OCI-LY1 (cell line): ENCODE measurements at regions not wholly inside any gene's neighbourhood (a gene's known extent, or its start where the extent isn't known, plus 50 kb on each side); places are given as distances from the start of the nearest gene placed in this dataset.

Experiments used
- H2AFZ ChIP-seq: fragments of 200-600 bp; sonication (generic), shearing (Covaris generic); 2 replicates; pipeline ENCODE4 v1.6.0; 2014; ENCODE audit warnings: antibody characterized with exemption, mild to moderate bottlenecking, low read length
- H3F3A ChIP-seq: fragments of 200-600 bp; sonication (generic), shearing (Covaris generic); 2 replicates; pipeline ENCODE4 v1.6.0; 2014; ENCODE audit warnings: mild to moderate bottlenecking, antibody characterized with exemption, low read length, moderate library complexity; ENCODE audit not compliant: insufficient read depth
- H3K27ac ChIP-seq: fragments of 200-600 bp; sonication (generic); 2 replicates; pipeline ENCODE4 v1.5.1; 2014; ENCODE audit warnings: low read length, mixed run types, mild to moderate bottlenecking, low read depth; ENCODE audit not compliant: poor library complexity, severe bottlenecking
- H3K27me3 ChIP-seq: fragments of 200-600 bp; sonication (generic); 2 replicates; pipeline ENCODE4 v1.6.0; 2014; ENCODE audit warnings: antibody characterized with exemption, mild to moderate bottlenecking, low read length, moderate library complexity; ENCODE audit not compliant: insufficient read depth
- H3K36me3 ChIP-seq: fragments of 200-600 bp; sonication (generic); 2 replicates; pipeline ENCODE4 v1.6.1; 2014; ENCODE audit warnings: mild to moderate bottlenecking, antibody characterized with exemption, low read length, moderate library complexity, mixed read lengths; ENCODE audit not compliant: insufficient read depth
- H3K4me1 ChIP-seq: fragments of 200-600 bp; sonication (generic); 2 replicates; pipeline ENCODE4 v1.5.1; 2014; ENCODE audit warnings: mild to moderate bottlenecking, low read length, moderate library complexity; ENCODE audit not compliant: insufficient read depth, severe bottlenecking
- H3K4me2 ChIP-seq: fragments of 200-600 bp; sonication (generic), shearing (Covaris generic); 2 replicates; pipeline ENCODE4 v1.6.1; 2014; ENCODE audit warnings: low read length
- H3K4me3 ChIP-seq: fragments of 200-600 bp; sonication (generic); 2 replicates; pipeline ENCODE4 v1.5.1; 2014; ENCODE audit warnings: low read length, low read depth, mild to moderate bottlenecking, mixed read lengths; ENCODE audit not compliant: poor library complexity, severe bottlenecking
- H3K79me2 ChIP-seq: fragments of 200-600 bp; shearing (Covaris generic); 2 replicates; pipeline ENCODE4 v1.6.1; 2016; ENCODE audit warnings: mixed run types, low read length, mixed read lengths; ENCODE audit not compliant: insufficient read depth
- H3K9ac ChIP-seq: fragments of 200-600 bp; sonication (generic), shearing (Covaris generic); 2 replicates; pipeline ENCODE4 v1.6.1; 2014; ENCODE audit warnings: mild to moderate bottlenecking, low read length, mixed read lengths
- H3K9me2 ChIP-seq: fragments of 200-600 bp; sonication (generic), shearing (Covaris generic); 2 replicates; pipeline ENCODE4 v1.6.1; 2014; ENCODE audit warnings: low read depth, mild to moderate bottlenecking, low read length, mixed read lengths
- H3K9me3 ChIP-seq: fragments of 200-600 bp; shearing (Covaris generic); 2 replicates; pipeline ENCODE4 v1.6.1; 2014; ENCODE audit warnings: low read length, mixed read lengths
- H4K20me1 ChIP-seq: fragments of 200-600 bp; sonication (generic), shearing (Covaris generic); 2 replicates; pipeline ENCODE4 v1.6.0; 2016; ENCODE audit warnings: mild to moderate bottlenecking, low read length; ENCODE audit not compliant: insufficient read depth
- CTCF ChIP-seq: fragments of 200-600 bp; sonication (generic), shearing (Covaris generic); IDR thresholded peaks from 2 replicates; pipeline ENCODE4 v1.5.1; 2017; ENCODE audit warnings: mild to moderate bottlenecking, antibody characterized with exemption, low read length, moderate library complexity, mixed read lengths
- EZH2 ChIP-seq: fragments of 200-600 bp; sonication (generic), shearing (Covaris generic); IDR thresholded peaks from 2 replicates; pipeline ENCODE4 v1.8.0; 2017; ENCODE audit warnings: borderline replicate concordance, mixed run types, mild to moderate bottlenecking, antibody characterized with exemption, low read length, moderate library complexity, mixed read lengths

- Histone ChIP-seq H3K4me2 (no peak overlapping the region), H3K9me2 (no peaks in the 10 kb centered on the region), H3K9me3 (no peaks in the 10 kb centered on the region), H4K20me1 (no peaks in the 10 kb centered on the region), H3K27ac (no peak overlapping the region), H3K27me3 (no peaks in the 10 kb centered on the region), H3K4me1 (no peaks in the 10 kb centered on the region), H3K79me2 (no peaks in the 10 kb centered on the region), H2AFZ (no peak overlapping the region), H3K36me3 (no peaks in the 10 kb centered on the region), H3F3A (no peaks in the 10 kb centered on the region), H3K9ac (no peak overlapping the region), H3K4me3 (no peak overlapping the region)
- TF ChIP-seq EZH2 (no peak), CTCF (no peak)
These were observed 278.0 kb upstream of the BOD1L1 start for GRCh38 chr4:13905543-13905942.

- no peak overlapping the region for H3K9ac ChIP-seq
- H3K4me1 ChIP-seq, result no peaks in the 10 kb centered on the region
- H3K36me3 ChIP-seq, result no peaks in the 10 kb centered on the region
- H3K9me3 ChIP-seq, result no peaks in the 10 kb centered on the region
- TF ChIP-seq EZH2, result no peak
- no peak overlapping the region for H3K4me2 ChIP-seq
- H3K9me2 ChIP-seq, result no peaks in the 10 kb centered on the region
- no peaks in the 10 kb centered on the region for H3K27me3 ChIP-seq
- no peaks in the 10 kb centered on the region for H3K79me2 ChIP-seq
- no peaks in the 10 kb centered on the region for H3F3A ChIP-seq
- no peak overlapping the region for H3K27ac ChIP-seq
- no peaks in the 10 kb centered on the region for H4K20me1 ChIP-seq
- H2AFZ ChIP-seq, result no peak overlapping the region
- no peak overlapping the region for H3K4me3 ChIP-seq
These were observed 279.2 kb upstream of the BOD1L1 start for GRCh38 chr4:13906727-13907126.

GRCh38 chr4:13907255-13907751 is 279.8 kb upstream of the BOD1L1 start:
- Histone ChIP-seq H3K36me3 (no peaks in the 10 kb centered on the region), H3K9me3 (no peaks in the 10 kb centered on the region), H3K4me1 (no peaks in the 10 kb centered on the region), H3K9me2 (no peaks in the 10 kb centered on the region), H4K20me1 (no peaks in the 10 kb centered on the region), H3K4me2 (no peak overlapping the region), H3K4me3 (no peak overlapping the region), H2AFZ (no peak overlapping the region), H3K27me3 (no peaks in the 10 kb centered on the region), H3F3A (no peaks in the 10 kb centered on the region), H3K27ac (no peak overlapping the region), H3K79me2 (no peaks in the 10 kb centered on the region), H3K9ac (no peak overlapping the region)
- no peak for TF ChIP-seq CTCF
- no peak for TF ChIP-seq EZH2

- Histone ChIP-seq H3K9ac (no peak overlapping the region), H3K9me2 (no peaks in the 10 kb centered on the region), H4K20me1 (no peaks in the 10 kb centered on the region), H2AFZ (no peak overlapping the region), H3K9me3 (no peaks in the 10 kb centered on the region), H3K4me2 (no peak overlapping the region), H3K4me1 (no peaks in the 10 kb centered on the region), H3K27me3 (no peaks in the 10 kb centered on the region), H3K27ac (no peak overlapping the region), H3K4me3 (no peak overlapping the region), H3F3A (no peaks in the 10 kb centered on the region), H3K36me3 (no peaks in the 10 kb centered on the region), H3K79me2 (no peaks in the 10 kb centered on the region)
- TF ChIP-seq EZH2, result no peak
- no peak for TF ChIP-seq CTCF
These were observed 280.9 kb upstream of the BOD1L1 start for GRCh38 chr4:13908455-13908854.
